C1 segment of cervical spinal cord (tissue), 14 donors: ENCODE measurements at regions not wholly inside any gene's neighbourhood (a gene's known extent, or its start where the extent isn't known, plus 50 kb on each side); places are given as distances from the start of the nearest gene placed in this dataset.
"Not testable (repeated sequence)": the region's sequence is repeated elsewhere in the genome, so short reads cannot be mapped to it uniquely, and the experiment has no call there.

Experiments used
- DNase-seq, 14 donors: peaks; one replicate each; lab custom pipeline; 2025; lab: John Stamatoyannopoulos, UW

DNA sequence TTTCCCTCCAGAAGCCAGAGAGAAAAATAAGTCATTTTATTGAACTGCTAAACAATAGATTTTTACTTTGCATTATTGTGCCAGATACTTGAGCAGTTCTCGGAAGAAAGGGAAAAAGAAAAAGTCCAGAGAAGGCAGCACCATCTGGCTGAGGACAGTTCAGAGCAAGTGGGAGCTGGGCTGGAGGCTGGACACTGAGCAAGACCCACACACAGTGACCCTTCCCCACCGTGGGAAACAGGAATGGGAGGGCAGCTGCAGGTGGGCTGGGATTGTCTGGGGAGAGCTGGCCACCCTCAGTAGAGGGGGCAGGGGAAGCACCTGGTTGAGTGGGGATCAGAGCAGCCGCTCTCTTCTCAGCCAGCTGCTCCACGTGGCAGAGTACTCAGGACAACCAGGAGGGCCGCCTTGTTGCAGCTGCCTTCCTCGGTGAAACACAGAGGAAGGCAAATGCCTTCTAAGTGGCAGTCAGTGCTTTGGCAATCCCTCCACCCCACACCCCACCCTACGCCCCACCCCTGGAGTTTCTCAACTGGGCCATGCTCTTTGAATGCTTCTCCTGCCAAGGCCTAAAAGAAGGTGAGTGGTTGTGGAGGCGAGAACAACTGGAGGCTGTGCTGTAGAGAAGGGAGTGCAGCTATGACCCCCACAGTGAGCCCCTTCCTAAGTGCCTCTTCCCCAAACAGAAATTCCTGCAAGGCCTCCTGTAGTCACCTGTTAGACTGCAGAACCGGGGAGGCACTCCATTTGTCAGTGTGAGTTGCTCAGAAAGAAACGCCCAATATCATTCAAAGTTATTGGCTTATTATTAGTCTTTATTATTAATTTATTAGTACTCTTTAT lies 179.3 kb downstream of the ZIC5 start:
- DNase-seq = no peak

DNA sequence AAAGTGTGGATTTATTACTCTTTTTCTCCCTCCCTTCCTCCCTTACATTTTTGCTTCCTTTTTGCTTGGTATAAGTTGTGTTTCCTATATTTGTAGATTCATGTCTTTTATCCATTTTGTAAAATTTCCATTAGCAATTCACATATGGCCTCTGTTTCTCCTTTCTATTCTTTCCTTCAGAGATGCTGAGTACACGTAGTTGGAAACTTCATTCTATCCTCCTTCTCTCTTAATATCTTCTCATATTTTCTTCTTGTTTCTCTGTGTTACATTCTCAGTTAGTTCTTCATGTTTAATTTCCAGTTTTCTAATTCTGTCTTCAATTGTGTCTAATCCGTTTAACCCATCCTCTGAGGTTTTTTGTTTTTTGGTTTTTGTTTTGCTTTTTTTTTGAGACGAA lies 188.9 kb downstream of the ZIC5 start:
- DNase-seq = no peak

DNA sequence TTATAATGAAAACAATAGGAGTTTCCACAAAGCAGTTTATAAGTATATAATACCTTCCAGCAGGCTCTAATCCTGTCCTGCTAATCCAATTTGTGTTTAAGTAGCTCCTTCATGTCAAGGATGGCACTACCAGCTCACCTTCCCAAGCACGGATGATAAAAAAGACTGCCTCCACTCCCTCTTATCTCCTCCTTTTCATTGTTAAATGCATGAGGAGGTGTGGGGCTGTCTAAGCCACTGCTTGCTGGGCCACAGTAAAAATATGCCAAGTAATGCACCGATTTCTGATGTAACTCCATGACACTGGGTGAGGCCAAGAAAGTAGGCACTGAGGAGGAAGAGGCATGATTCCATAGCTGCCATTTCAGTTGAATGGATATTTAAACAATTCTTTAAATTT lies 193.1 kb downstream of the ZIC5 start:
- no peak for DNase-seq

DNA sequence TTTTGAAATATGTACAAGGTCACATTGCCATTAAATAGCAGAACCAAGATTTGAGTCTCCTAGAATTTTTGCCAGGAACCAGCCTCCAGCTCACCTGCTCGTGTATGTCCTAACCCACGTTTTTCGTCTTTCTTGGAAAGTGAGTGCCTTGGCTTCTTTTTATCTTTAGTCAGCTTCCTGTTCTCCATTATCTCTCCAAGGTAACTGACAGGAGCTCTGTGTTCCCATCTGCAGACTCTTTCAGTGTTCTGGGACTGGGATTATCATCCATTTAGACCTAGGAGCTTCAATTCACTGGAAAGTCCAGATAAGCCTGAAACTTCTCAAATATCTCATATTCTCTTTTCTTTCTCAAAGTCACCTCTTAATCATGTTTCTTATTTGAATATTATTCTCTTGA lies 193.7 kb downstream of the ZIC5 start:
- no peak for DNase-seq

DNA sequence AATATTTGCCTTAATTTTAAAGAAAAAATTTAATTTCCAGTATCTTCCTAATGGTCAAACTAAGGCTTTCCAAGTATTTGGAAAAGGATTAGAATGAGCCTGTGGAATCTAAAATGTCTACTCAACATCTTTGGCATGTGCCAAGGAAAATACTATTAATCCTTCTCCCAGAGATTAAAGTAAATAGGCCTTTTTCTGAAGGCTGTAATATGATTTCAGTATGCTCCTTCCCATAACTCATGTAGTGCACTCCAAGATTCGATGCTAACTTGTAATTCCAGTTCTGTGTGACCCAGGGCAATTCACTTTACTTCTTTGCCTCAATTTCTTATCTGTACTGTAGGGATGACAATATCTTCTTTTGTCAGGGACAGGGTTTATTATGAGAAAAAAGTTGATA lies 196.9 kb downstream of the ZIC5 start:
- no peak for DNase-seq

DNA sequence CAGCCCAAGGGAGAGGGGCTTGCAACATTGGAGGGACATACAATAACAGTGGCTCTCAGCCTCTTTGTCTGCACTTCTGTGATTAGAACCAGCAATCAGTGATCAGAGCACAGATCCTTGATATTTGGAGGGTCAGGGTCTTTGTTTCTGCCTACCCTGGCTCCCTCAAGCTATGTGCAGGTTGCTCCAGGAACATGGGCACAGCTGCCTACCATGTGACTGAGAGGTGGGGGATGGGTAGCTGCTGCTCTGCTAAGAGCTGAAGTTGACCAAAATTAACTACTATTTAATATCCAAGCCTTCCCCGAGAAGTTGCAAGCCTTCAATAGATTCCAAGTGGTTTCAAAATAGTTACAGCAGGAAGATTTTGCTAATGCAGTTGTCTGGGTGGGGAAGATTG lies 202.6 kb downstream of the ZIC5 start:
- no peak for DNase-seq

DNA sequence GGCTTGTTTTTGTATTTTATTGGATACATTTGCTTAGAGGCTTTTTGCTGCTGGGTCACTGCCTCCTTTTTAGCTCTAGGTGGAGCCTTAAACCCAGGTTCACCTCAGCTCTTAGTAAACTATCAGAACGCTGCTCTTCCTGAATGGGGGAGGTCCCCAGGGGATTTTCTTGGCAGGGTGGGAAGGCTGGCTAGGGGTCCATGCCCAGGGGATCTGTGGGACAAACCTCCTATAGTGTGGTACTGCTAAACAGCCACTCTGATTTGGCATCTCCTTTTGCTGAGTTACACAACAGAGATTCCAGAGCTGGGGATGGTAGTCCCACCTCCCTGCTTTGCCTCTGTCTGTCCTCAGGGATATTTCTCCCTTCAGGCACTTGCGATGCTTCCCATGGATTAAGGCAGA lies 204.9 kb downstream of the ZIC5 start:
- DNase-seq = no peak

DNA sequence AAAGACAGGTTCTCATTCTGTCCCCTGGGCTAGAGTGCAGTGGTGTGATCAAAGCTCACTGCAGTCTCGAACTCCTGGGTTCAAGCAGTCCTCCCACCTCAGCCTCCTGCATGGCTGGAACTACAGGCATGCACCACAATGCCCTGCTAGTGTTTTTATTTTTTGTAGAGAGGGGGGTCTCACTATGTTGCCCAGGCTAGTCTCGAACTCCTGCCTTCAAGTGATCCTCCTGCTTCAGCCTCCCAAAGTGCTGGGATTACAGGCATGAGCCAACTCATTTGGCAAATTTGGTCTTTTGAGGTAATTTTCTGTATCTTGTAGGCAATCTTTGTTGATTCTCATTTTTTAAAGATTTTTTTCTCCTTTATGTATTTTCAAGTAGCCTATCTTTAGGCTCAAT lies 205.7 kb downstream of the ZIC5 start:
- no peak for DNase-seq

DNA sequence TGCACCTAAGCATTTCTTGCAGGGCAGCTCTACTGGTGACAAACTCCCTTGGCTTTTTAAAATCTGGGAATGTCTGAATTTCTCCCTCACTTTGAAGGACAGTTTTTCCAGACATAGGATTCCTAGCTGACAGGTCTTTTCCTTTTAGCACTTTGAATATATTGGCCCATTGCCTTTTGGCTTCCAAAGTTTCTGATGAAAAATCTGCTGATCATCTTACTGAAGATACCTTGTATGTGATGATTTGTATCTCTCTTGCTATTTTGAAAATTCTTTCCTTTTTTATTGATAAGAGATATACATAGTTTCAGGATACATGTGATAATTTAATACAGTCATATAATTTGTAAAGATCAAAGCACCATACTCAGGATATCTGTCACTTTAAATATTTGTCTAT lies 211.1 kb downstream of the ZIC5 start:
- no peak for DNase-seq

DNA sequence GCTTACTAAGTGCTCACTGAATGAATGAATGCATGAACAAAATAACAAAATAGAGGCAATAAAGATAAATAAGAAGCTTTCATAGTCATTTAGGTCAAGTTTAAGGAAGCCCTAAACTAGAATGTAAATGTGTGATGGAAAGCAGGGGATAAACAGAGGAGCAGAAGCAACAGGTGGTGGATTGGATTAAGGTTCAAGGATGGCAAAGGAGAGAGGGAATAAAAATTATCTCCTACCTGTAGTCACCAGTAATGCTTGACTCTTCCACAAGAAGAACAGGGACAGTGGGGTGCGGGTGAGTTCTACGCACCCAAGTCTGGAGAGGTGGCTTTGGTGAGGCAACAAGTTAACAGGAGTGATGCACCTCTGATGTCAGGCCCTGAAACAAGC lies 212.4 kb downstream of the ZIC5 start:
- DNase-seq = no peak

DNA sequence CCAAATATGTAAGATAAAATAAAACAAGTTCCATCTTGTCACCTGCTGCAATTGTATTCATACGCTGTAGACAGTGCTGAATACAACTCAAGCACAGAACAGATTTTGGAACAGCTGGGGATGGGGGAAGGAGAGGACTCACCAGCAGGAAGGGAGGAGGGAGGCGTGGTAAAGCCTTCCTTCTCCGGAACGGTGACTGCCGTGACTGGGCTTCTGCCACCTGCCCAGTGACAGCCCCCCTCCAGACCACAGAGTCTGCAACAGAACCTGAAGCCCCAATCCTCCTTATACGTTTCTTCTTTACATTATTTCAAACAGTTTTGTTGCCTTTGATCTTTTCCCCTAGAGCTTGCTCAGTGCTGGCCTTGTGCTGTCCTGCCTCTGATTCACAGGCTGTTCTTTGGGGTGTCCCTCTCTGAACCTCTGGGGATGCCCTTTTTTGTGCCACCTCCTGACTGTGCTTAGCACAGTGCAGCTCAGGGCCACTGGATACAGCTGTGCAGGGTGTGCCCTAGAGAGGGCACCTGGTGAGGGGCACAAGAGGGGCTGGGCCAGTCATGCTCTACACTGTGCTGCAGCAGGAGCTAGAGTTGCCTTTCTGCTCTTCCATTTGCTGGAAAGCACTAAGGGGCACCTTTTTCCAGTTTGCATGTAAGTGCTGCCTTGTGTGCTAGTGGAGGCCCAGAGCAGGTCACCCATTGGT lies 213.0 kb downstream of the ZIC5 start:
- peak in 1 of 14 donors; percentile 93 for DNase-seq

DNA sequence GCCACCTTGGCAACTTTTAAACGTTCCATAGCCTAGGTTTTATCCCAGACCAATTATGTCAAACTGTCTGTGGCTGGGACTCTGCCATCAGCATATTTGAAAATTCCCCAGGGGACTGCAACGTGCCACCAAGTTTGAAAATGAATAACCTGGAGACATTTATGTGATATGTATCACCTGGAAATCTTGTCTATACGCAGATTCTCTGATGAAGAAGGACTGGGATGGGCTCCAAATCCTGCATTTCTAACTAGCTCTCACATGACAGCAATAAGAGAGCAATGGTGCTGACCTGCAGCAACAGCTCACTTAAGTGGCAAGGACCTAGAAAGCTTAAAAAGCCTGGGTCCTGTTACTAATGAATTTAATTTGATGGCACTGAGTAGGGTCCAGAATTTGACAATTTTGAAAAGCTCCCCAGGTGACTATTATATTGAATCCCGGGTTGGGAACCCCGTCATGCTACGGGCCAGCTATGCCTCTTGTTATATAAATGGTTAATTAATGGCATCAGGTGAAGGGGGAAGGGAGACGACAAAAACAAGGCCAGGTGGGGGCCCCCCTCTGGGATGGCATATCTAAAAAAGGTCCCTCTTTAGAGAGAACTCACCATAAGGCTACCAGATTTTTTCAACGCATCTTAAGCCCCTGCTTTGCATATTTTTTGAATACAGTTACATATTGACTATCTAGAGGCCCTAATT lies 213.7 kb downstream of the ZIC5 start:
- DNase-seq = peak in 1 of 14 donors; percentile 93

DNA sequence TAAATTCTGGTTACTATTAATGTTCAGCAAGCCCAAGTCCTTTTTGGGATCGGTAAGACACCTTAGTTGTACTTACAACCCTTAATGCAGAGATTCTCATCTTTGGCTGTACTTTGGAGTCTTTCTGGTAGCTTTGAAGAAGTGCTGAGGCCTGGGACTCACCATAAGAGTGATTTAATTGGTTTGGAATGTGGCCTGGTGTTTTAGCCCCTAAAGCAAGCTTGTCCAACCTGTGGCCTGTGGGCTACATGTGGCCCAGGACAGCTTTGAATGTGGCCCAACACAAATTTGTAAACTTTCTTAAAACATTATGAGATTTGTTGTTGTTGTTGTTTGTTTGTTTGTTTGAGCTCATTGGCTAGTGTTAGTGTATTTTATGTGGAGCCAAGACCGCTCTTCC lies 215.3 kb downstream of the ZIC5 start:
- DNase-seq = no peak

DNA sequence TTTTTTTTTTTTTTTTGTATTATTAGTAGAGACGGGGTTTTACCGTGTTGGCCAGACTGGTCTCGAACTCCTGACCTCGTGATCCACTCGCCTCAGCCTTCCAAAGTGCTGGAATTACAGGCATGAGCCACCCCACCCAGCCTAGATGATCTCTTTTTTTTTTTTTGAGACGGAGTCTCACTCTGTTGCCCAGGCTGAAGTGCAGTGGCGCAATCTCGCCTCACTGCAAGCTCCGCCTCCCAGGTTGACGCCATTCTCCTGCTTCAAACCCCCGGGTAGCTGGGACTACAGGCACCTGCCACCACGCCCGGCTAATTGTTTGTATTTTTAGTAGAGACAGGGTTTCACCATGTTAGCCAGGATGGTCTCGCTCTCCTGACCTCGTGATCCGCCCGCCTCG lies 216.8 kb downstream of the ZIC5 start:
- not testable (repeated sequence) for DNase-seq

DNA sequence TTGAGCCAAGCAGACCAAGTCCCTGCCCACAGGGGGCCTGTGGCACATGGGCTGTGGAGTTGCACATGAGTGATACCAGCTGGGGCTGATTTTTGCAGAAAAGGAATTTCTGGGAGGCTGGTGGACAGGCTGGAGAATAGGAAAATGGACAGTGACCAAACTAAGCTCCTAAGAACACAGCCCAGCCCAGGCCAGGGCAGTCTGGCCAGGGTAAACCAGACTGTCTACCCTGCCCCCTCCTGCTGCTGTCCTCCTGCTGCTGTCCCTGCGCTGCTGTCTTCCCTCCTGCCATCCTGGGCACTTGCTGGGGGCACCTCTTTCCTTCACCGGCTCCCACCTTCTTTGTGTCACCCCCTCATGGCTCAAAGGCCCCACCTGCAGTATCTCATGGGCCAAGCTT lies 219.2 kb downstream of the ZIC5 start:
- DNase-seq = peak in 1 of 14 donors; percentile 8

DNA sequence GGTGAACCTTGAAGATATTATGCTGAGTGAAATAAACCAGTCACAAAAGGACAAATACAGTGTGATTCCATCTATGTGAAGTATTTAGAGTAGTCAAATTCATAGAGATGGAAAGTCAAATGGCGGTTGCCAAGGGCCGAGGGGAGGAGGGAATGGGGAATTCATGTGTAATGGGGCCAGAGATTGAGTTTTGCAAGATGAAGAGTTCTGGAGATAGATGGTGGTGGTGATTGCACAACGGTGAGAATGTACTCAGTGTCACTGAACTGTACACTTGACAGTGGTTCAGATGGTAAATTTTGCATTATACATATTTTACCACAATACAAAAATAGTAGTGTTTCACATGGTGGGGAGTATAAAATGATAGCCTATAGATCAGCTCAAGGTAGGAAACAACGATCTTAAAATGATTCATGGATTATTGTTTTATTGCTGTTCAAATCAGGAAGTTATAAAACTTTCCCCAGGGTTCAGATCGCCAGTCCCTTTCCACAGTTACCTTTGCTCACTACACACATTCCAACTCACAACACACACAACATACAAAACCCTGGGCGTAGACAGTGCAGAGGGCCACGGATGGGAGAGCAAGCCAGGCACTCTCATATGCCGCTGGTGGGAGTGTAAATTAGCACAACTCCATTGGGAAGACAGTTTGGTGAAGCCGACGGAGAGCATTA lies 219.9 kb downstream of the ZIC5 start:
- DNase-seq = no peak

DNA sequence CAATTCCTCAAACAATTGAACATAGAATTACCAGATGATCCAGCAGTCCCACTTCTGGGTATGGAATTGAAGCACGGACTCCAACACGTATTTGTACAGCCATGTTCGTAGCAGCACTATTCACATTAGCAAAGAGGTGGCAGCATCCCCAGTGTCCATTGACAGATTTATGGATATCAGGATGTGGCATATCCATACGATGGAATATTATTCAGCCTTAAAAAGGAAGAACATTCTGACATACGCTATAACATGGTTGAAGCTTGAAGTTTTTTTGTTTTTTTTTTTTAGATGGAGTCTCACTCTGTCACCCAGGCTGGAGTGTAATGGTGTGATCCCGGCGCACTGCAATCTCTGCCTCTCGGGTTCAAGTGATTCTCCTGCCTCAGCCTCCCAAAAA lies 220.6 kb downstream of the ZIC5 start:
- no peak for DNase-seq

DNA sequence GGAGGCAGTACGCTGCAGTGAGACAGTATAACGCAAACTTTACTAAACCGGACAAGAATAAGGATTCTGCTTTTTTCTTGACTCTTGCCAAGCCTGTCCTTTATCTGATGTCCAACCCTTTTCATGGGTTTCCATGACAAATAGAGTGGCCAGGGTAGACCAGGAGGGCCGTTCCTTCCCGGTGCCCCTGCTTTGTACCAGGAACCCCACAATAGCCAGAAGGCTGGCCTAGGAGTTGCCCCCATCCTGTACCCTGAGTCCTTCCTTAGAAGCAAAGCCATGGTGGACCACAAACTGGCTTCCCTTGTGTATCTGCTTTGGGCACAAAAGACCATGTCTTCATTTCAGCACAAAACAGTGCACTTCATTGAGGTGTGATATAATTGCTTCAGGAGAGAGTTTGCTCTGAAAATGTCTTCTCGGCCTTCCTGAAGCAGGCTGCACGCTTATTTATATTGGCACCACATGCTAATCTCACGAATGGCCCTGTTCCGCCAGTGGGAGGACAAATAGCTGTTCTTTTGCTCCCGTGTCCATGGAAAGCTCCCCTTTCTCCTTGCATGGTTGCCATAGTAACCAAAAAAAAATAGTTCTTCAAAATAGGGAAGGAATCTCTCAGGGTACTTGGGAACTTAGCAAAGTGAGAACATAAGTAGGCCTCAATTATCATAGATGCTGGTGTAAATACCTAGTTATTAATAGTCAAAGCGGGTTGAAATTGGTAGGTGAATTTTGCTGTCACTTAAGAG lies 222.1 kb downstream of the ZIC5 start:
- DNase-seq = peak in 1 of 14 donors; percentile 9

DNA sequence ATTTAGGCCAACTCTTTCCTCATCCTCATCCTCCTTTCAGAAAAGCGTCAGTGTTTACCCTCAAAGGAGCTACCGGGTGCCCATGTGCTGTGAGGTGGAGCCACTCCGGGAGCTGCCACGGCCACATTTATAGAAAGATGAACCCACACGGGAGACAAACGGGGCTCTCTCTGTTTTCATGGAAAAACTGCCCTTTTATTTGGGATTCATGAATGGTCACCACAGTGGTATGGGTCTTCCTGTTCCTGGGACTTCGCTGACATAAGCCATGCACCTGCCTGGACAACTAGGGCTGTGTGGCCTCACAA lies 224.2 kb downstream of the ZIC5 start:
- peak in 1 of 14 donors; percentile 47 for DNase-seq

DNA sequence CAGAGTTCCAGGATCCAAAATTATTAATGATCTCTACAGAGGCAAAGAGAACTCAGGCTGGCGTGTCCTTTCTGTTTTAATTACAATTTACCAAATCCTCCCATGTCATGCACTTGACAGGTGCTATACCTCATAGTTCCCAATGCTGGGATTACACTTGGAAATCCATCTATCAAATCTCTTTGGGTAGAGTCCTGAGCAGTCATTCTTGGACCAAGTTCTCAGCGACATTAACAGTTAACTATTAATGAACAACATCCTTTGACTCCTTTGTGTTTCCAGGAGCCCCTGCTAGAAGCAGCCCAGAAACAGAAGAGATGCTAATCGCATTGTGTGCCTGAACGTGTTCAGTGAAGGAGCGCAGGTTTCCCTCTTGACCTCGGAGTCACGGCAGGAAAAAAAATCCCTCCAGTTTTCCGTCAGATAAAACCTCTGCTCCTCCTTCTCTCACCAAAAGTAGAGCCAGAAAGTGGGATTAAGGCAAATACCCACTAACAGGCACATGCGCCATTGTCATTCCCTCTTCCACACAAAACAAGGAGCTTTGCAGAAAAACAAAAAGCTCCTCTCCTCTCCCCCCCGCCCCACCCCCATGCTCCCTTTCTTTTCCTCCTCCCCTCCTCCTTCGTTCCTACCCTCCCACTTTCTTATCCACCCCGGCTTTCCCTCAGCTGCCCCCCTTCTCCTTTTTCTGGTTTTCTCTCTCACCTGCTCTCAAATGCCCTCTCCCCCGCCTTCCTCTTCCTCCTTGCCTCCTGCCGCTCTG lies 224.7 kb downstream of the ZIC5 start:
- DNase-seq = peak in 1 of 14 donors; percentile 17

DNA sequence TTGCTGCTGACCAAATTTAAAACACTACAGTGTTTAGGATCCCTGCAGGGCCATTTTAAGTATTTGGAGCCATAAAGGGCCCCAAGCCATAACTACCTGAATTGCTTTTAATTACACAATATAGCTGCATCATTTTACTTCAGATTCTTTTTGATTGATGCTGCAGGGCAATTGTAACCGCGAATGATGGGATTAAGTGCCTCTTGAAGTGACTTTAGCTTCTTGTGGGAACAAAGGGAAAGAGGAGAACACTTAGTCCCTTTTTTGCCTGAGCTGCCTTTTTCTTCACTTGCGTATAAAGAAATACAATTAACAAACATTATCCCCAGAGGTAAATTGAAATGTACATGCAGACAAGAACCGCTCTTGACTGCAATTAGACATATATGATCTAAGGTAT lies 228.5 kb downstream of the ZIC5 start:
- DNase-seq = no peak
